ENCODE measurements at regions not wholly inside any gene's neighbourhood (a gene's known extent, or its start where the extent isn't known, plus 50 kb on each side); places are given as distances from the start of the nearest gene placed in this dataset.

GRCh38 chr15:61701455-61701854 lies 358.8 kb downstream of the VPS13C start:
- no peak for TF ChIP-seq CTCF (IDR thresholded peaks at IDR 0.05)
- no peak for TF ChIP-seq POLR2A (IDR thresholded peaks at IDR 0.05)

Data from body of pancreas (tissue), 4 donors.